ENCODE measurements at regions not wholly inside any gene's neighbourhood (a gene's known extent, or its start where the extent isn't known, plus 50 kb on each side); places are given as distances from the start of the nearest gene placed in this dataset.

- TF ChIP-seq CTCF (IDR thresholded peaks at IDR 0.05; ENCODE audit: poor library complexity, severe bottlenecking) = no peak
- no peak for TF ChIP-seq EZH2 (IDR thresholded peaks at IDR 0.05; ENCODE audit: borderline replicate concordance, insufficient read depth, low read length, poor library complexity, severe bottlenecking)
- TF ChIP-seq MXI1 (conservative IDR thresholded peaks at IDR 0.05; ENCODE audit: poor library complexity, severe bottlenecking) = no peak
- TF ChIP-seq RAD21 (conservative IDR thresholded peaks at IDR 0.05) = no peak
- no peak for TF ChIP-seq POLR2AphosphoS5 (IDR thresholded peaks at IDR 0.05)
- TF ChIP-seq TAF1 (IDR thresholded peaks at IDR 0.05; ENCODE audit: low read depth) = no peak
- TF ChIP-seq, protein P1, sequence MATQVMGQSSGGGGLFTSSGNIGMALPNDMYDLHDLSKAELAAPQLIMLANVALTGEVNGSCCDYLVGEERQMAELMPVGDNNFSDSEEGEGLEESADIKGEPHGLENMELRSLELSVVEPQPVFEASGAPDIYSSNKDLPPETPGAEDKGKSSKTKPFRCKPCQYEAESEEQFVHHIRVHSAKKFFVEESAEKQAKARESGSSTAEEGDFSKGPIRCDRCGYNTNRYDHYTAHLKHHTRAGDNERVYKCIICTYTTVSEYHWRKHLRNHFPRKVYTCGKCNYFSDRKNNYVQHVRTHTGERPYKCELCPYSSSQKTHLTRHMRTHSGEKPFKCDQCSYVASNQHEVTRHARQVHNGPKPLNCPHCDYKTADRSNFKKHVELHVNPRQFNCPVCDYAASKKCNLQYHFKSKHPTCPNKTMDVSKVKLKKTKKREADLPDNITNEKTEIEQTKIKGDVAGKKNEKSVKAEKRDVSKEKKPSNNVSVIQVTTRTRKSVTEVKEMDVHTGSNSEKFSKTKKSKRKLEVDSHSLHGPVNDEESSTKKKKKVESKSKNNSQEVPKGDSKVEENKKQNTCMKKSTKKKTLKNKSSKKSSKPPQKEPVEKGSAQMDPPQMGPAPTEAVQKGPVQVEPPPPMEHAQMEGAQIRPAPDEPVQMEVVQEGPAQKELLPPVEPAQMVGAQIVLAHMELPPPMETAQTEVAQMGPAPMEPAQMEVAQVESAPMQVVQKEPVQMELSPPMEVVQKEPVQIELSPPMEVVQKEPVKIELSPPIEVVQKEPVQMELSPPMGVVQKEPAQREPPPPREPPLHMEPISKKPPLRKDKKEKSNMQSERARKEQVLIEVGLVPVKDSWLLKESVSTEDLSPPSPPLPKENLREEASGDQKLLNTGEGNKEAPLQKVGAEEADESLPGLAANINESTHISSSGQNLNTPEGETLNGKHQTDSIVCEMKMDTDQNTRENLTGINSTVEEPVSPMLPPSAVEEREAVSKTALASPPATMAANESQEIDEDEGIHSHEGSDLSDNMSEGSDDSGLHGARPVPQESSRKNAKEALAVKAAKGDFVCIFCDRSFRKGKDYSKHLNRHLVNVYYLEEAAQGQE (IDR thresholded peaks at IDR 0.05; ENCODE audit: borderline replicate concordance) = no peak
- no peak for TF ChIP-seq EP300 (conservative IDR thresholded peaks at IDR 0.05; ENCODE audit: poor library complexity, severe bottlenecking)
Observed at GRCh38 chr2:118372886-118373830, 284.9 kb downstream of the INSIG2 start.
